HCT116 (cell line): ENCODE measurements at regions not wholly inside any gene's neighbourhood (a gene's known extent, or its start where the extent isn't known, plus 50 kb on each side); places are given as distances from the start of the nearest gene placed in this dataset.

ENCODE experiments used
- ATAC-seq: fragments of 200-7000 bp; cut with Tn5 transposase; 2 replicates; pipeline ENCODE4 v1.9.1; 2020; ENCODE audit warnings: mild to moderate bottlenecking, moderate library complexity
- BruUV-seq: library from RNA; stranded (reverse); fragments of 400-500 nt; replicated peaks from 2 replicates; lab custom pipeline; 2021; lab: Mats Ljungman, UMichigan
- CTCF ChIA-PET: fragments of 300-600 bp; sonication (Branson Sonifier 250); formaldehyde crosslinking; loops from one replicate; lab custom pipeline; 2021; ENCODE audit warnings: antibody characterized with exemption; lab: Charles Lee
- POLR2A ChIA-PET: fragments of 300-600, 350-600 bp; sonication (Branson Sonifier 250); formaldehyde crosslinking; loops from one replicate; lab custom pipeline; 2021; ENCODE audit warnings: antibody characterized with exemption; lab: Charles Lee
- RAD21 ChIA-PET, 2 experiments: fragments of 300-600 bp; sonication (Branson Sonifier 250); formaldehyde crosslinking; loops; one replicate each; lab custom pipeline; 2023; ENCODE audit warnings: low total read pairs in 2 of 2; ENCODE audit not compliant: uncharacterized antibody in 2 of 2, unreplicated experiment in 2 of 2, low non-redundant PET in 1 of 2; lab: Charles Lee
- DNase-seq: peaks from one replicate; pipeline ENCODE4 v3.0.0-alpha.2; 2010; ENCODE audit warnings: low read depth, low spot score
- H2AFZ ChIP-seq: fragments of 200-600 bp; shearing (Covaris generic), sonication (generic); 2 replicates; pipeline ENCODE4 v1.6.1; 2017; ENCODE audit warnings: low read depth, mixed run types, mixed read lengths, antibody characterized with exemption, low read length; ENCODE audit not compliant: poor library complexity, severe bottlenecking
- H3K27ac ChIP-seq: 2 replicates; pipeline ENCODE4 v1.5.1; 2012; ENCODE audit warnings: low read depth, low read length
- H3K27me3 ChIP-seq: fragments of 200-600 bp; sonication (generic); 2 replicates; pipeline ENCODE4 v1.6.1; 2016; ENCODE audit warnings: mixed run types, low read length, mixed read lengths; ENCODE audit not compliant: insufficient read depth
- H3K36me3 ChIP-seq, 2 experiments: fragments of 200-500 bp in 1 of 2; fragments of 200-600 bp in 1 of 2; sonication (Bioruptor generic) in 1 of 2; sonication (generic) in 1 of 2; 2 replicates each; pipeline versions ENCODE4 v1.5.1 to v1.6.1; 2014 to 2016; ENCODE audit warnings: low read length in 2 of 2, inconsistent platforms in 1 of 2, mixed read lengths in 1 of 2, mixed run types in 1 of 2; ENCODE audit not compliant: insufficient read depth in 2 of 2, control insufficient read depth in 1 of 2
- H3K4me1 ChIP-seq, 2 experiments: fragments of 200-600 bp in 1 of 2; sonication (generic) in 1 of 2; 2 replicates each; pipeline versions ENCODE4 v1.5.1 to v1.6.1; 2012 to 2017; ENCODE audit warnings: low read length in 2 of 2, inconsistent platforms in 1 of 2, mild to moderate bottlenecking in 1 of 2, mixed read lengths in 1 of 2, mixed run types in 1 of 2, moderate library complexity in 1 of 2; ENCODE audit not compliant: insufficient read depth in 2 of 2, control insufficient read depth in 1 of 2
- H3K4me2 ChIP-seq: fragments of 200-600 bp; sonication (generic); 2 replicates; pipeline ENCODE4 v1.6.1; 2017; ENCODE audit warnings: mixed run types, low read length, mixed read lengths
- H3K4me3 ChIP-seq, 2 experiments: fragments of 200-600 bp in 1 of 2; sonication (generic) in 1 of 2; replicated peaks in 1 of 2; 2 replicates each; pipeline ENCODE4 v1.5.1; 2011 to 2016; ENCODE audit warnings: low read length in 2 of 2, control low read depth in 1 of 2, low read depth in 1 of 2, mild to moderate bottlenecking in 1 of 2, mixed read lengths in 1 of 2, mixed run types in 1 of 2
- H3K79me2 ChIP-seq: fragments of 200-600 bp; sonication (generic); 2 replicates; pipeline ENCODE4 v1.6.1; 2017; ENCODE audit warnings: mild to moderate bottlenecking, mixed run types, low read length, moderate library complexity, mixed read lengths; ENCODE audit not compliant: insufficient read depth
- H3K9ac ChIP-seq: fragments of 200-600 bp; sonication (generic); 2 replicates; pipeline ENCODE4 v1.6.1; 2016; ENCODE audit warnings: low read length, mixed read lengths
- H3K9me2 ChIP-seq: fragments of 200-600 bp; sonication (generic), shearing (Covaris generic); 2 replicates; pipeline ENCODE4 v1.6.1; 2017; ENCODE audit warnings: mixed run types, mild to moderate bottlenecking, moderate library complexity; ENCODE audit not compliant: insufficient read depth
- H3K9me3 ChIP-seq, 2 experiments: fragments of 200-500 bp in 1 of 2; fragments of 200-600 bp in 1 of 2; sonication (Bioruptor generic) in 1 of 2; sonication (generic) in 1 of 2; 2 replicates each; pipeline ENCODE4 v1.6.1; 2014 to 2017; ENCODE audit warnings: low read length in 2 of 2, mixed read lengths in 2 of 2, inconsistent platforms in 1 of 2, low read depth in 1 of 2, mild to moderate bottlenecking in 1 of 2, mixed run types in 1 of 2, moderate library complexity in 1 of 2; ENCODE audit not compliant: control insufficient read depth in 1 of 2, insufficient read depth in 1 of 2
- H4K20me1 ChIP-seq: fragments of 200-600 bp; sonication (generic), shearing (Covaris generic); 2 replicates; pipeline ENCODE4 v1.6.1; 2017; ENCODE audit warnings: mixed run types, mild to moderate bottlenecking, moderate library complexity; ENCODE audit not compliant: insufficient read depth
- CEBPB ChIP-seq: IDR thresholded peaks from 2 replicates; pipeline ENCODE4 v1.6.1; 2012; ENCODE audit warnings: low read depth
- ELF1 ChIP-seq: IDR thresholded peaks from 2 replicates; pipeline ENCODE4 v1.6.1; 2012; ENCODE audit warnings: low read depth, borderline replicate concordance
- EZH2 ChIP-seq: fragments of 200-600 bp; sonication (generic); IDR thresholded peaks from 2 replicates; pipeline ENCODE4 v1.6.1; 2017; ENCODE audit warnings: antibody characterized with exemption, mixed run types
- EZH2phosphoT487 ChIP-seq: fragments of 200-600 bp; IDR thresholded peaks from 2 replicates; pipeline ENCODE4 v1.6.1; 2018; ENCODE audit warnings: antibody characterized with exemption, borderline replicate concordance
- JUND ChIP-seq: IDR thresholded peaks from 2 replicates; pipeline ENCODE4 v1.6.1; 2012
- TCF7L2 ChIP-seq: IDR thresholded peaks from 2 replicates; pipeline ENCODE4 v1.7.0; 2011; ENCODE audit warnings: borderline replicate concordance, inconsistent platforms; ENCODE audit not compliant: insufficient read depth, insufficient read length; ENCODE audit errors: extremely low read depth
- YY1 ChIP-seq: IDR thresholded peaks from 2 replicates; pipeline ENCODE4 v1.6.1; 2011; ENCODE audit warnings: low read length, low read depth, moderate library complexity, mild to moderate bottlenecking; ENCODE audit not compliant: insufficient replicate concordance; ENCODE audit errors: extremely low read depth
- ZFX ChIP-seq: fragments of 450-650 bp; IDR thresholded peaks from 2 replicates; pipeline ENCODE4 v1.6.1; 2017
- ZNF274 ChIP-seq: fragments of 200-500 bp; sonication (Bioruptor generic); IDR thresholded peaks from 2 replicates; pipeline ENCODE4 v1.6.1; 2014; ENCODE audit warnings: mild to moderate bottlenecking, low read depth, low read length, inconsistent platforms
- intact Hi-C: fragments of 100-400 bp; cut with micrococcal nuclease; formaldehyde crosslinking; loops from 2 replicates; pipeline ENCODE4 v1.10.0; 2022
- TF ChIP-seq, protein P1 (sequence below): IDR thresholded peaks from 2 replicates; pipeline ENCODE4 v1.6.1; 2012; ENCODE audit warnings: low read depth
- TF ChIP-seq, protein P2 (sequence below): IDR thresholded peaks from 2 replicates; pipeline ENCODE4 v1.6.1; 2011; ENCODE audit warnings: mild to moderate bottlenecking, low read length, moderate library complexity; ENCODE audit not compliant: insufficient replicate concordance; ENCODE audit errors: extremely low read depth
- TF ChIP-seq, protein P3 (sequence below), 3 experiments: fragments of 200-600 bp in 1 of 3; sonication (generic) in 1 of 3; IDR thresholded peaks in 2 of 3; conservative IDR thresholded peaks in 1 of 3; 2 replicates each; pipeline ENCODE4 v1.5.1; 2012 to 2017; ENCODE audit warnings: low read depth in 2 of 3, low read length in 2 of 3, antibody characterized with exemption in 1 of 3, borderline replicate concordance in 1 of 3, control low read depth in 1 of 3, mild to moderate bottlenecking in 1 of 3, mixed read lengths in 1 of 3, mixed run types in 1 of 3, moderate library complexity in 1 of 3; ENCODE audit not compliant: insufficient read depth in 1 of 3
- TF ChIP-seq, protein P4 (sequence below): IDR thresholded peaks from 2 replicates; pipeline ENCODE4 v1.6.1; 2012

DNA sequence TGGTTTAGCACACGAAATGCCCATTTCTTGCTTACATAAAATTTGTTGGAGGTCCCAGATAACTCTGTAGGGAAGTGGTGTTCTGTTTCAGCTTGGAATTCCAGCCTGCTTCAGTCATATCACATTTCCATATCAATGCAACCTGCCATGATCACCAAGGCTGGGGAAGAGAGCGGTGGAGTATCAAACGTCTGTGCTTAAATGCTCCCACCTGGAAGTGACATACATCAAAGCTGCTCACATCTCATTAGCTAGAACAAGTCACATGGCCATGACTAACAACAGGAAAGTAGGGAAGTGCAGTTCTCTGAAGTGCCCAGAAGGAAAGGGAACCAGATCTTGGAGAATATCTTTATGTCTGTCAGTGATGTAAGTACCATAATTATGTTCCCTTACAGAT lies 130.2 kb upstream of the CFAP20DC start (continued):
- TF ChIP-seq, protein P1, sequence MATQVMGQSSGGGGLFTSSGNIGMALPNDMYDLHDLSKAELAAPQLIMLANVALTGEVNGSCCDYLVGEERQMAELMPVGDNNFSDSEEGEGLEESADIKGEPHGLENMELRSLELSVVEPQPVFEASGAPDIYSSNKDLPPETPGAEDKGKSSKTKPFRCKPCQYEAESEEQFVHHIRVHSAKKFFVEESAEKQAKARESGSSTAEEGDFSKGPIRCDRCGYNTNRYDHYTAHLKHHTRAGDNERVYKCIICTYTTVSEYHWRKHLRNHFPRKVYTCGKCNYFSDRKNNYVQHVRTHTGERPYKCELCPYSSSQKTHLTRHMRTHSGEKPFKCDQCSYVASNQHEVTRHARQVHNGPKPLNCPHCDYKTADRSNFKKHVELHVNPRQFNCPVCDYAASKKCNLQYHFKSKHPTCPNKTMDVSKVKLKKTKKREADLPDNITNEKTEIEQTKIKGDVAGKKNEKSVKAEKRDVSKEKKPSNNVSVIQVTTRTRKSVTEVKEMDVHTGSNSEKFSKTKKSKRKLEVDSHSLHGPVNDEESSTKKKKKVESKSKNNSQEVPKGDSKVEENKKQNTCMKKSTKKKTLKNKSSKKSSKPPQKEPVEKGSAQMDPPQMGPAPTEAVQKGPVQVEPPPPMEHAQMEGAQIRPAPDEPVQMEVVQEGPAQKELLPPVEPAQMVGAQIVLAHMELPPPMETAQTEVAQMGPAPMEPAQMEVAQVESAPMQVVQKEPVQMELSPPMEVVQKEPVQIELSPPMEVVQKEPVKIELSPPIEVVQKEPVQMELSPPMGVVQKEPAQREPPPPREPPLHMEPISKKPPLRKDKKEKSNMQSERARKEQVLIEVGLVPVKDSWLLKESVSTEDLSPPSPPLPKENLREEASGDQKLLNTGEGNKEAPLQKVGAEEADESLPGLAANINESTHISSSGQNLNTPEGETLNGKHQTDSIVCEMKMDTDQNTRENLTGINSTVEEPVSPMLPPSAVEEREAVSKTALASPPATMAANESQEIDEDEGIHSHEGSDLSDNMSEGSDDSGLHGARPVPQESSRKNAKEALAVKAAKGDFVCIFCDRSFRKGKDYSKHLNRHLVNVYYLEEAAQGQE: no peak

DNA sequence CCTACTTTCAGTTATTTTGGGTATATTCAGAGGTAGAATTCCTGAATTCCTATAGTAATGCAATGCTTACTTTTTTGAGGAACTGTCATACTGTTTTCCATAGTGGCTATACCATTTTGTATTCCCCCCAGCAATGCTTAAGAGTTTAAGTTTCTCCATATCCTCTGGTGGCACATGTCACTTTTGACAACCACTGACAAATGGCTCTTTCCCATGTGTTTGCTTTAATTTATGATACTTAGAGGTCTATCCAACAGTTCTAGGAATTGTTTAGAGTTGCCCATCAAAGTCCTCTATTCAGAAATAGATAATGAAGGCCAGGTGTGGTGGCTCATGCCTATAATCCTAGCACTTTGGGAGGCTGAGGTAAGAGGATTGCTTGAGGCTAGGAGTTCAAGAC lies 128.9 kb upstream of the CFAP20DC start:
- H3K9me2 ChIP-seq: no peaks in the 10 kb centered on the region
- H3K4me2 ChIP-seq: no peak overlapping the region
- POLR2A ChIA-PET: no interaction called here
- DNase-seq (no peak), ATAC-seq (no peak)
- no peaks in the 10 kb centered on the region for H4K20me1 ChIP-seq
- no peak overlapping the region for H2AFZ ChIP-seq
- intact Hi-C loops: no loop called here
- CTCF ChIA-PET: no interaction called here
- no peak overlapping the region for H3K27ac ChIP-seq
- H3K27me3 ChIP-seq: no peaks in the 10 kb centered on the region
- H3K4me1 ChIP-seq: no peaks in the 10 kb centered on the region
- no peak overlapping the region for H3K9ac ChIP-seq
- H3K79me2 ChIP-seq: no peaks in the 10 kb centered on the region
- no peaks in the 10 kb centered on the region for H3K9me3 ChIP-seq
- no peaks in the 10 kb centered on the region for H3K36me3 ChIP-seq
- no peak overlapping the region for H3K4me3 ChIP-seq
- RAD21 ChIA-PET: no interaction called here
- BruUV-seq: no TSS peak
- TF ChIP-seq YY1 (no peak), ELF1 (no peak), ZNF274 (no peak), JUND (no peak), EZH2 (no peak), TCF7L2 (no peak), CEBPB (no peak), ZFX (no peak), EZH2phosphoT487 (no peak)
- TF ChIP-seq, protein P2, sequence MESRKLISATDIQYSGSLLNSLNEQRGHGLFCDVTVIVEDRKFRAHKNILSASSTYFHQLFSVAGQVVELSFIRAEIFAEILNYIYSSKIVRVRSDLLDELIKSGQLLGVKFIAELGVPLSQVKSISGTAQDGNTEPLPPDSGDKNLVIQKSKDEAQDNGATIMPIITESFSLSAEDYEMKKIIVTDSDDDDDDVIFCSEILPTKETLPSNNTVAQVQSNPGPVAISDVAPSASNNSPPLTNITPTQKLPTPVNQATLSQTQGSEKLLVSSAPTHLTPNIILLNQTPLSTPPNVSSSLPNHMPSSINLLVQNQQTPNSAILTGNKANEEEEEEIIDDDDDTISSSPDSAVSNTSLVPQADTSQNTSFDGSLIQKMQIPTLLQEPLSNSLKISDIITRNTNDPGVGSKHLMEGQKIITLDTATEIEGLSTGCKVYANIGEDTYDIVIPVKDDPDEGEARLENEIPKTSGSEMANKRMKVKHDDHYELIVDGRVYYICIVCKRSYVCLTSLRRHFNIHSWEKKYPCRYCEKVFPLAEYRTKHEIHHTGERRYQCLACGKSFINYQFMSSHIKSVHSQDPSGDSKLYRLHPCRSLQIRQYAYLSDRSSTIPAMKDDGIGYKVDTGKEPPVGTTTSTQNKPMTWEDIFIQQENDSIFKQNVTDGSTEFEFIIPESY: no peak
- TF ChIP-seq, protein P3, sequence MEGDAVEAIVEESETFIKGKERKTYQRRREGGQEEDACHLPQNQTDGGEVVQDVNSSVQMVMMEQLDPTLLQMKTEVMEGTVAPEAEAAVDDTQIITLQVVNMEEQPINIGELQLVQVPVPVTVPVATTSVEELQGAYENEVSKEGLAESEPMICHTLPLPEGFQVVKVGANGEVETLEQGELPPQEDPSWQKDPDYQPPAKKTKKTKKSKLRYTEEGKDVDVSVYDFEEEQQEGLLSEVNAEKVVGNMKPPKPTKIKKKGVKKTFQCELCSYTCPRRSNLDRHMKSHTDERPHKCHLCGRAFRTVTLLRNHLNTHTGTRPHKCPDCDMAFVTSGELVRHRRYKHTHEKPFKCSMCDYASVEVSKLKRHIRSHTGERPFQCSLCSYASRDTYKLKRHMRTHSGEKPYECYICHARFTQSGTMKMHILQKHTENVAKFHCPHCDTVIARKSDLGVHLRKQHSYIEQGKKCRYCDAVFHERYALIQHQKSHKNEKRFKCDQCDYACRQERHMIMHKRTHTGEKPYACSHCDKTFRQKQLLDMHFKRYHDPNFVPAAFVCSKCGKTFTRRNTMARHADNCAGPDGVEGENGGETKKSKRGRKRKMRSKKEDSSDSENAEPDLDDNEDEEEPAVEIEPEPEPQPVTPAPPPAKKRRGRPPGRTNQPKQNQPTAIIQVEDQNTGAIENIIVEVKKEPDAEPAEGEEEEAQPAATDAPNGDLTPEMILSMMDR (IDR thresholded peaks at IDR 0.05 in 2 of 3, conservative IDR thresholded peaks at IDR 0.05 in 1 of 3; ENCODE audit: borderline replicate concordance in 1 of 3, insufficient read depth in 1 of 3, low read depth in 2 of 3, low read length in 2 of 3): no peak
- TF ChIP-seq, protein P4, sequence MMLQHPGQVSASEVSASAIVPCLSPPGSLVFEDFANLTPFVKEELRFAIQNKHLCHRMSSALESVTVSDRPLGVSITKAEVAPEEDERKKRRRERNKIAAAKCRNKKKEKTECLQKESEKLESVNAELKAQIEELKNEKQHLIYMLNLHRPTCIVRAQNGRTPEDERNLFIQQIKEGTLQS: no peak
